Nucleus accumbens (tissue), 56 donors: ENCODE measurements at regions not wholly inside any gene's neighbourhood (a gene's known extent, or its start where the extent isn't known, plus 50 kb on each side); places are given as distances from the start of the nearest gene placed in this dataset.
"Not testable (repeated sequence)": the region's sequence is repeated elsewhere in the genome, so short reads cannot be mapped to it uniquely, and the experiment has no call there.

Experiments
- DNase-seq, 56 donors: peaks; one replicate each; lab custom pipeline; 2025; lab: John Stamatoyannopoulos, UW

- no peak for DNase-seq
Observed at GRCh38 chr4:81319657-81320056, 104.6 kb upstream of the PRKG2 start.

DNA sequence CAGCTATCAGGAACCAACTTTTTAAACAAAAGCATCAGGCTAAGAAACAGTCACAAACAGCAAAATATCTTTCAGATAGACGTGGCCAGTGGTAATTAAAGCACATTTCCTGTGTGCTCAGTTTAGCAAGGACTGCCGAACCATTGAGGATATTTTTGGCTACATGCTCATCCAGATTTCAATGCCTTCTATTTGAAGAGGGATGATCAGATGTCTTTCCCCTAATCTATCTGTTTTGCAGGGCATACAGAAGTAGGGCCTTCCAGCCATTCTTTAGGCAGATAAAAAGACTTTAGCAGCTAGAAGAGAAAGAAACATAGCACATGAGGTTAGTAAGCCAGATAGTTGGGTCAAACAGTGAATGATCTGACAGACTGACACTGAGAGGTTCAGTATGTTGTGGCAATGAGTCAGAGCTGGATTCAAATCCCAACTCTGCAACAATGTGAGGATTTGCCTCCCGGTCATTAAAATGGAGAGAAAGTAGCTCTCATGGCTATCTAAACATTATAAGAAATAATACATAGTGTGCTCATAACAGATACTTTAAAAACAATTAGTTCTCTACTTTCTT, 100.0 kb upstream of the PRKG2 start:
- no peak for DNase-seq

DNA sequence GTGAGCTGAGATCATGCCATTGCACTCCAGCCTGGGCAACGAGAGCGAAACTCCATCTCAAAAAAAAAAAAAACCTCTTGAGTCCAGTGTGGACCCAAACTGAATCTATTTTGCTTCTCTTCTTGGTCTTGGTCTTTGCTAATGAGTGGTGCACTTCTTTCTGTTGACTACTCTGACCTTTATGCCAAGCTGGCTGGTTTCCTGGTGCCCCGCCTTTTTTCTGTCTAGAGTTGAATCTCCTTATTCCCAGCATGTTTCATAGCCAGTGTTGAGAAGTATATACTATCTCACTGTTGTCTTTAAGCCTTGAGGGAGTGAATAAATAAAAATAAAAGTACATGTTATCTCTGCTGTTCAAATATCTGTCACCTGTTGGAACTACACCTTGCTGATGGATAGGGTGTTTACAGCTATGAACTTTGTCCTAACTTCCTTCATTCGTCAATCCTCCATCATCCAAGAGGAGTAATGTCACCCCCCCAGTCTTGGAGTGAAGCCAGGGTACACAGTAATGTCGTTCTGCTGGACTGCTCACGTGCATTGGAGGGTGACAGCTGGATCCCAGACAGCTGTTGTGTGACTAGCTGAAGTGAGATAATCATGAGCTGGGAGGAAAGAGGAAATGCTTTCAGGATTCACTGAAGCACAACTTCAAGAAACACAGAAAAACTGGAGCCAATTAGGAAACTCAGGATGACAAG, 99.3 kb upstream of the PRKG2 start:
- DNase-seq: no peak

GRCh38 chr4:81307991-81308390, 93.0 kb upstream of the PRKG2 start:
- no peak for DNase-seq

- DNase-seq: no peak
Observed at GRCh38 chr4:81304871-81305270, 89.8 kb upstream of the PRKG2 start.

DNA sequence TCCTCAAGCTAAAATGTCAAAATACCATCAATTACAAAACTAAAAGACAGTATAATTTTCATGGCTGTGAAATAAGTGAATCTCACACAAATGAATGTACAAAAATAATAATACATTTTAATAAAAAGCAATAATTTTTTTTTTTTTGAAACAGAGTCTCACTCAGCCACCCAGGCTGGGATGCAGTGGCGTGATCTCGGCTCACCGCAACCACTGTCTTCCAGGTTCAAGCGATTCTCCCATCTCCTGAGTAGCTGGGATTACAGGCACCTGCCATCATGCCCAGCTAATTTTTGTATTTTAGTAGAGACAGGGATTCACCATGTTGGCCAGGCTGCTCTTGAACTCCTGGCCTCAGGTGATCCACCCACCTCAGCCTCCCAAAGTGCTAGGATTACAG, 85.3 kb upstream of the PRKG2 start:
- not testable (repeated sequence) for DNase-seq

- DNase-seq: no peak
Observed at GRCh38 chr4:81290813-81291212, 75.8 kb upstream of the PRKG2 start.

GRCh38 chr4:81287101-81287500, 72.1 kb upstream of the PRKG2 start:
- DNase-seq: no peak

DNA sequence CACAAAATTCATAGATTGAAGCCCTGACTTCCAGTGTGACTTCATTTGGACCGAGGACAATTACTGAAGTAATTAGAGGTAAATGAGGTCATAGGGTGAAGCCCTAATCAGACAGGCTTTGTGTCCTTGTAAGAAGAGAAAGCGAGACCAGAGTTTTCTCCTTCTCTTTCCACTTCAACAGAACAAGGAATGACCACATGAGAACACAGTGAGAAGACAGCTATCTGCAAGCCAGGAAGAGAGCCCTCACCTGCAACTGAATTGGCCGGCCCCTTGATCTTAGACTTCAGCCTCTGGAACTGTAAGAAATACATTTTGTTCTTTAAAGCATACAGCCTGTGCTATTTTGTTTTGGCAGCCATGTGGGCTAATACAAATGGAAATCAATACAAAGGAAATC, 67.1 kb upstream of the PRKG2 start:
- no peak for DNase-seq

DNA sequence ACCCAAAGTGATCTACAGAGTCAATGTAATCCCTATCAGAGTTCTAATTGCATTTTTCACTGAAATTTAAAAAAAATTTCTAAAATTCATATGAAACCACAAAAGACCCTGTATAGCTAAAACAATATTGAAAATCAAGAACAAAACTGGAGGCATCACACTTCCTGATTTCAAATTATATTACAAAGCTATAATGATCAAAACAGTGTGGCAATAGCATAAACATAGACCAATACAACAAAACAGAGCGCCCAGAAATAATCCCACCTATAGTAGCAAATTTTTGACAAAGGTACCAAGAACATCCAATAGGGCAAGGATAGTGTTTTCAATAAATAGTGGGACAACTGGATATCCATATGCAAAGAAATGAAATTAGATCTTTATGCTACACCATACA, 59.4 kb upstream of the PRKG2 start:
- no peak for DNase-seq

DNA sequence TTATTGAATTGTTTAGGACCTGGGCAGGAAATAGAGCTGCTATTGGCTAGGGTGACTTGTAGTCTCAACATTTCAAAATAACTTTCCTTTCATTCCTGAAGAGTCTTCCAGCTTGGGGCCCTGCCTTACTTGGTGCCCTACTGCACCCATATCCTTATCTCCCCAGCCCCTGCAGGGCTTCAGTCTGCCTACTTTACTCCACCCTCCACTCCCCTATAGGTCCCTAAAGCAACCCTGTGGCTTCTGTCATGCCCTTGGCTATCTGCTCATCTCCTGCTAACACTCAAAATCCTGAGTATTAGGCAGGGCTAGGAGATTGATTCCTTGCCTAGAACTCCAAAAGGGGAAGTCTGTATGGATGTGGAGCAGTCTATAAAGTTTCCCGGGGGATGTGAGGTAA, 57.6 kb upstream of the PRKG2 start:
- DNase-seq: no peak
